ENCODE measurements at regions not wholly inside any gene's neighbourhood (a gene's known extent, or its start where the extent isn't known, plus 50 kb on each side); places are given as distances from the start of the nearest gene placed in this dataset.

DNA sequence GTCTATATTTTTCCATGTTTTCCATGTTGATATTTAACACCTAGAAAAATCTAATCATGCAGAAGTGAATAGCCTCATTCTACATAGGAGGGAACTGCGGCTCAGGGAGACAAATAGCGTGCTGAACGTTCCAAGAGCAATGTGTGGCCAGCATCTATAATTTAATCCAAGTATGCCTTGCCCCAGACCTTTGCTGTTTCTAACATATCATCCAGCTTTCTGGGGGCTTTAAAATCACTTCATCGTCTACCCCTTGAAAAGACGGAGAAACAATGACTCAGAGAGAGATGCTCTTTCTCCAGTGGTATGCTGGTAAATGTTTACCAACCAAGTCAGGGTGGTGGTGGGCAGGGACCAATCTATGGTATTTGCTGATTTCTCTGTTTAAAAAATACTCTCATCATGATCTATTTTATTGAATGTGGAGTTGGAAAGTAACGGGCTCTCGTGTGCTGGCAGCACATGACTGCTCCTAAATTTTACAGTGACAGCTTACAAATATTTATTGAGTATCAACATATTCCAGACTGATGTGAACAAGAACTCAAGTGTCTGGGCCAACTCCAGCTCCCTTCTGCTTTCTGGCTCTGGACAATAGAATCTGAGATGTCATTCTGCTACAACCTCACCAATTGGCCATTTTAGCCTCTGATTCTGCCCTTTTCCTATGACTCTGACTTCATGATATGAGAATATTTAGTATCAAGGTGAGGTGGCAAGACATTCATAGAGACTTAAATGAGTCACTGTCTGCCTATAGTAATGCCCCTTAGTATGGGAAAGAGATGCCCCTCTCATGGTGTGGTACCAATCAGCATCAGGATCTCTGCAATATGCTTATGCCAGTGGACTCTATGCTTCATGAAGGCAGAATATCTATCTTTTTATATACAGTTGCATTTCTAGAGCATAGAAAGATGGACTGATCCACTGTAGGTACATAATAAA lies 407.4 kb upstream of the TNC start:
- TF ChIP-seq, protein P1, sequence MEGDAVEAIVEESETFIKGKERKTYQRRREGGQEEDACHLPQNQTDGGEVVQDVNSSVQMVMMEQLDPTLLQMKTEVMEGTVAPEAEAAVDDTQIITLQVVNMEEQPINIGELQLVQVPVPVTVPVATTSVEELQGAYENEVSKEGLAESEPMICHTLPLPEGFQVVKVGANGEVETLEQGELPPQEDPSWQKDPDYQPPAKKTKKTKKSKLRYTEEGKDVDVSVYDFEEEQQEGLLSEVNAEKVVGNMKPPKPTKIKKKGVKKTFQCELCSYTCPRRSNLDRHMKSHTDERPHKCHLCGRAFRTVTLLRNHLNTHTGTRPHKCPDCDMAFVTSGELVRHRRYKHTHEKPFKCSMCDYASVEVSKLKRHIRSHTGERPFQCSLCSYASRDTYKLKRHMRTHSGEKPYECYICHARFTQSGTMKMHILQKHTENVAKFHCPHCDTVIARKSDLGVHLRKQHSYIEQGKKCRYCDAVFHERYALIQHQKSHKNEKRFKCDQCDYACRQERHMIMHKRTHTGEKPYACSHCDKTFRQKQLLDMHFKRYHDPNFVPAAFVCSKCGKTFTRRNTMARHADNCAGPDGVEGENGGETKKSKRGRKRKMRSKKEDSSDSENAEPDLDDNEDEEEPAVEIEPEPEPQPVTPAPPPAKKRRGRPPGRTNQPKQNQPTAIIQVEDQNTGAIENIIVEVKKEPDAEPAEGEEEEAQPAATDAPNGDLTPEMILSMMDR (IDR thresholded peaks at IDR 0.05; ENCODE audit: borderline replicate concordance, extremely low read depth, low read length, poor library complexity, severe bottlenecking): no peak
- no peak for TF ChIP-seq EZH2 (IDR thresholded peaks at IDR 0.05; ENCODE audit: borderline replicate concordance, low read depth, low read length, severe bottlenecking)

Data from DND-41 (cell line).